ENCODE measurements at regions not wholly inside any gene's neighbourhood (a gene's known extent, or its start where the extent isn't known, plus 50 kb on each side); places are given as distances from the start of the nearest gene placed in this dataset.

DNA sequence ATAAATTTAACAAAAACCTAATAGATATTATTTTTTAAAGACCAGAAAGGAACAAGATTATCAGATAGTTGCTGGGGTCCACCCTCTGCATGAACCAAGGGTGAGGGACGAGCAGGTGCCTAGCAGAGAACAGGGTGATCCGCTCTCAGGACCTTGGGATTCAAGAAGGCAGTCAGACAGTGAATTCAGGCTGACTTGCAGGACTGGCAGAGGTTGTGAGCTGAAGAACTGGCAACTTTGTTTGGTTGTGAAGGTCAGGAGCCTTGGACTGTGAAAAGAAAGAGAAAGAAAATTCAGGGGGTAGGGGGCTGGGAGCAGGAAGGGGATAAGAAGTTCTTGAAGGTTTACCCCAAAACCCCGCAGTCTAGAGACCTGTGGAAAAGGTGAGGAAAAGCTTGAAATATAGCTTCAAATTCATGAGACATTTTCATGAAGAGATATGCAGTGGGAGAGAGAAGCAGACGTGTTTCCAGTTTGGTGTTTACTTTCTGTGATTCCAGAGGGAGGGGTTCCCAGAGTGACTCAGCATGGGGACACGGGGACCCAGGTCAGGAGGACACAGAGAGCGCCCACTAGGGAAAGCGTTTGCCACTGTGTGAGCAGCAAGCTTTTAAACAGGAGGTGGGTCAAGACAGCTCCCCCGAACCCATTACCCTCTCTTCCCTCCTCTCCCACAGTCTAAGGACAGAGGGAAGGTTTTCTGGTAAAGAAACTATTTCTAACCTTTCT is 217.2 kb upstream of the UMPS start:
- ChIA-PET CTCF (ENCODE audit: low intra/inter-chr PET ratio, low total read pairs) (no interaction called here), POLR2A (no interaction called here)
- Histone ChIP-seq H3K9me3 (ENCODE audit: low read length) (no peaks in the 10 kb centered on the region), H3K27ac (ENCODE audit: extremely low read length, insufficient read depth, low read length) (peak overlapping the region; percentile 12), H3K4me3 (replicated peaks in 1 of 3; ENCODE audit: insufficient read depth in 1 of 3, low read depth in 2 of 3, low read length in 3 of 3) (peak overlapping the region in 1 of 3 experiments; percentile 51; a peak in 2 of 6 replicates), H2AFZ (ENCODE audit: low read length) (peak overlapping the region; percentile 74), H4K20me1 (ENCODE audit: insufficient read depth, low read length) (no peaks in the 10 kb centered on the region), H3K36me3 (replicated peaks in 1 of 2; ENCODE audit: control insufficient read depth in 1 of 2, insufficient read depth in 2 of 2, low read length in 2 of 2) (no peaks in the 10 kb centered on the region), H3K4me1 (ENCODE audit: insufficient read depth, low read length) (peaks cover 13% of the 10 kb centered on the region), H3K9ac (ENCODE audit: insufficient read depth, low read depth, low read length) (no peak overlapping the region), H3K79me2 (ENCODE audit: insufficient read depth, low read length) (no peaks in the 10 kb centered on the region), H3K27me3 (ENCODE audit: control insufficient read depth in 1 of 2, insufficient read depth in 2 of 2, low read length in 2 of 2) (peaks cover 0 to 19% of the 10 kb centered on the region in 2 experiments; a peak in 4 of 5 replicates), H3K4me2 (ENCODE audit: low read depth, low read length) (peak overlapping the region; percentile 75)
- DNase-seq (ENCODE audit: low spot score) (peak; percentile 61), FAIRE-seq (peak; percentile 68), ATAC-seq (peak; percentile 93)
- intact Hi-C loops (cut with micrococcal nuclease; ENCODE audit: unreplicated experiment) (no loop called here), in situ Hi-C loops (cut with HindIII; ENCODE audit: extremely low pct_ligation_motif_present, low pct_unique_long_range_greater_than_20kb) (no loop called here)
- BruUV-seq (replicated peaks), result no TSS peak
- WGBS (ENCODE audit: low lambda C conversion rate), result 13% methylated on average over 8 of the region's 8 CpGs
- TF ChIP-seq RBM22 (optimal IDR thresholded peaks at IDR 0.05; ENCODE audit: low read length) (no peak), HMG20A (CRISPR knock-in tag; IDR thresholded peaks at IDR 0.05; ENCODE audit: borderline replicate concordance) (peak; percentile 39; the same call in 1 of the 2 replicates), KLF11 (CRISPR knock-in tag; IDR thresholded peaks at IDR 0.05) (no peak), HDAC1 (CRISPR knock-in tag; IDR thresholded peaks at IDR 0.05) (no peak), SP5 (CRISPR knock-in tag; IDR thresholded peaks at IDR 0.05; ENCODE audit: borderline replicate concordance, low read depth) (peak; percentile 41; the same call in 1 of the 2 replicates), POLR2AphosphoS2 (IDR thresholded peaks at IDR 0.05; ENCODE audit: low read depth, low read length) (no peak), TAF15 (IDR thresholded peaks at IDR 0.05; ENCODE audit: low read depth, low read length, poor library complexity, severe bottlenecking) (no peak), FOXO1 (CRISPR knock-in tag; IDR thresholded peaks at IDR 0.05) (peak; percentile 41; the same call in 1 of the 2 replicates), KMT2A (CRISPR knock-in tag; IDR thresholded peaks at IDR 0.05) (no peak), ZNF17 (CRISPR knock-in tag; IDR thresholded peaks at IDR 0.05) (no peak), NFE2 (CRISPR knock-in tag; IDR thresholded peaks at IDR 0.05) (peak; percentile 87), IKZF4 (CRISPR knock-in tag; IDR thresholded peaks at IDR 0.05; ENCODE audit: borderline replicate concordance, low read depth, not compliant biosample characterization) (no peak), HOXA5 (CRISPR knock-in tag; IDR thresholded peaks at IDR 0.05) (peak; percentile 30; the same call in 1 of the 2 replicates), CHD2 (IDR thresholded peaks at IDR 0.05; ENCODE audit: low read depth, low read length) (no peak), MAFG (CRISPR knock-in tag; IDR thresholded peaks at IDR 0.05) (peak; percentile 83), FOSL2 (CRISPR knock-in tag; IDR thresholded peaks at IDR 0.05) (peak; percentile 95), ZNF746 (CRISPR knock-in tag; IDR thresholded peaks at IDR 0.05) (no peak)
- TF ChIP-seq, protein P1, sequence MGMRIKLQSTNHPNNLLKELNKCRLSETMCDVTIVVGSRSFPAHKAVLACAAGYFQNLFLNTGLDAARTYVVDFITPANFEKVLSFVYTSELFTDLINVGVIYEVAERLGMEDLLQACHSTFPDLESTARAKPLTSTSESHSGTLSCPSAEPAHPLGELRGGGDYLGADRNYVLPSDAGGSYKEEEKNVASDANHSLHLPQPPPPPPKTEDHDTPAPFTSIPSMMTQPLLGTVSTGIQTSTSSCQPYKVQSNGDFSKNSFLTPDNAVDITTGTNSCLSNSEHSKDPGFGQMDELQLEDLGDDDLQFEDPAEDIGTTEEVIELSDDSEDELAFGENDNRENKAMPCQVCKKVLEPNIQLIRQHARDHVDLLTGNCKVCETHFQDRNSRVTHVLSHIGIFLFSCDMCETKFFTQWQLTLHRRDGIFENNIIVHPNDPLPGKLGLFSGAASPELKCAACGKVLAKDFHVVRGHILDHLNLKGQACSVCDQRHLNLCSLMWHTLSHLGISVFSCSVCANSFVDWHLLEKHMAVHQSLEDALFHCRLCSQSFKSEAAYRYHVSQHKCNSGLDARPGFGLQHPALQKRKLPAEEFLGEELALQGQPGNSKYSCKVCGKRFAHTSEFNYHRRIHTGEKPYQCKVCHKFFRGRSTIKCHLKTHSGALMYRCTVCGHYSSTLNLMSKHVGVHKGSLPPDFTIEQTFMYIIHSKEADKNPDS (CRISPR knock-in tag; IDR thresholded peaks at IDR 0.05), result no peak
- TF ChIP-seq, protein P2, sequence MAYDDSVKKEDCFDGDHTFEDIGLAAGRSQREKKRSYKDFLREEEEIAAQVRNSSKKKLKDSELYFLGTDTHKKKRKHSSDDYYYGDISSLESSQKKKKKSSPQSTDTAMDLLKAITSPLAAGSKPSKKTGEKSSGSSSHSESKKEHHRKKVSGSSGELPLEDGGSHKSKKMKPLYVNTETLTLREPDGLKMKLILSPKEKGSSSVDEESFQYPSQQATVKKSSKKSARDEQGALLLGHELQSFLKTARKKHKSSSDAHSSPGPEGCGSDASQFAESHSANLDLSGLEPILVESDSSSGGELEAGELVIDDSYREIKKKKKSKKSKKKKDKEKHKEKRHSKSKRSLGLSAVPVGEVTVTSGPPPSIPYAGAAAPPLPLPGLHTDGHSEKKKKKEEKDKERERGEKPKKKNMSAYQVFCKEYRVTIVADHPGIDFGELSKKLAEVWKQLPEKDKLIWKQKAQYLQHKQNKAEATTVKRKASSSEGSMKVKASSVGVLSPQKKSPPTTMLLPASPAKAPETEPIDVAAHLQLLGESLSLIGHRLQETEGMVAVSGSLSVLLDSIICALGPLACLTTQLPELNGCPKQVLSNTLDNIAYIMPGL (CRISPR knock-in tag; IDR thresholded peaks at IDR 0.05; ENCODE audit: borderline replicate concordance in 1 of 2, low read depth in 1 of 2), result 0 out of 4 replicates have a peak, but pooled peaks of 1 of the 2 experiments have one; percentile 21
- TF ChIP-seq, protein P3, sequence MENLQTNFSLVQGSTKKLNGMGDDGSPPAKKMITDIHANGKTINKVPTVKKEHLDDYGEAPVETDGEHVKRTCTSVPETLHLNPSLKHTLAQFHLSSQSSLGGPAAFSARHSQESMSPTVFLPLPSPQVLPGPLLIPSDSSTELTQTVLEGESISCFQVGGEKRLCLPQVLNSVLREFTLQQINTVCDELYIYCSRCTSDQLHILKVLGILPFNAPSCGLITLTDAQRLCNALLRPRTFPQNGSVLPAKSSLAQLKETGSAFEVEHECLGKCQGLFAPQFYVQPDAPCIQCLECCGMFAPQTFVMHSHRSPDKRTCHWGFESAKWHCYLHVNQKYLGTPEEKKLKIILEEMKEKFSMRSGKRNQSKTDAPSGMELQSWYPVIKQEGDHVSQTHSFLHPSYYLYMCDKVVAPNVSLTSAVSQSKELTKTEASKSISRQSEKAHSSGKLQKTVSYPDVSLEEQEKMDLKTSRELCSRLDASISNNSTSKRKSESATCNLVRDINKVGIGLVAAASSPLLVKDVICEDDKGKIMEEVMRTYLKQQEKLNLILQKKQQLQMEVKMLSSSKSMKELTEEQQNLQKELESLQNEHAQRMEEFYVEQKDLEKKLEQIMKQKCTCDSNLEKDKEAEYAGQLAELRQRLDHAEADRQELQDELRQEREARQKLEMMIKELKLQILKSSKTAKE (CRISPR knock-in tag; IDR thresholded peaks at IDR 0.05; ENCODE audit: borderline replicate concordance), result no peak

Measured in HepG2 (cell line).